K562 (cell line): ENCODE measurements at regions not wholly inside any gene's neighbourhood (a gene's known extent, or its start where the extent isn't known, plus 50 kb on each side); places are given as distances from the start of the nearest gene placed in this dataset.

Experiments used
- ATAC-seq: fragments of 200-7000 bp; cut with Tn5 transposase; 3 replicates; pipeline ENCODE4 v1.9.1; 2020; ENCODE audit warnings: moderate library complexity
- BruUV-seq: library from RNA; stranded (reverse); fragments of 400-500 nt; replicated peaks from 2 replicates; lab custom pipeline; 2021; lab: Mats Ljungman, UMichigan
- CTCF ChIA-PET: fragments of 300-600 bp; formaldehyde crosslinking; extraction: SDS; loops from one replicate; lab custom pipeline; 2021; ENCODE audit warnings: low intra/inter-chr PET ratio; lab: Yijun Ruan, JAX
- POLR2A ChIA-PET: fragments of 300-600, 350-650 bp; sonication (Branson Sonifier 250); formaldehyde crosslinking; extraction: SDS; loops from one replicate; lab custom pipeline; 2021; ENCODE audit warnings: antibody characterized with exemption, inconsistent platforms; lab: Yijun Ruan, JAX
- DNase-seq, 4 experiments: peaks; one replicate each; pipeline versions ENCODE4 v3.0.0 to v3.0.0-alpha.2; 2011 to 2018; ENCODE audit warnings: low spot score in 3 of 4, mixed read lengths in 3 of 4; ENCODE audit errors: extremely low read depth in 1 of 4
- FAIRE-seq: peaks from 2 replicates; lab custom pipeline; 2011; peaks lifted over from hg19 to GRCh38; lab: Jason Lieb, UNC
- H2AFZ ChIP-seq: 2 replicates; pipeline ENCODE4 v1.6.0; 2011; ENCODE audit warnings: low read depth, low read length, control low read depth, inconsistent platforms
- H3K27ac ChIP-seq: fragments of 200-600 bp; 3 replicates; pipeline ENCODE4 v1.8.0; 2011; ENCODE audit warnings: low read depth, mild to moderate bottlenecking, control low read depth, inconsistent platforms, low read length, moderate library complexity, mixed read lengths; ENCODE audit errors: extremely low read depth
- H3K27me3 ChIP-seq, 2 experiments: fragments of 300-600 bp in 1 of 2; 2 replicates in 1 of 2; 3 replicates in 1 of 2; pipeline versions ENCODE4 v1.6.0 to v1.8.0; 2011; ENCODE audit warnings: inconsistent platforms in 2 of 2, low read length in 2 of 2, mild to moderate bottlenecking in 1 of 2, mixed read lengths in 1 of 2, moderate library complexity in 1 of 2; ENCODE audit not compliant: control insufficient read depth in 2 of 2, insufficient read depth in 2 of 2
- H3K36me3 ChIP-seq: fragments of 300-600 bp; 3 replicates; pipeline ENCODE4 v1.8.0; 2011; ENCODE audit warnings: mild to moderate bottlenecking, low read length, inconsistent platforms; ENCODE audit not compliant: control insufficient read depth, insufficient read depth
- H3K4me1 ChIP-seq, 2 experiments: fragments of 200-600 bp in 1 of 2; replicated peaks in 1 of 2; 2 replicates in 1 of 2; 3 replicates in 1 of 2; pipeline versions ENCODE4 v1.5.1 to v1.8.0; 2011; ENCODE audit warnings: inconsistent platforms in 2 of 2, low read length in 2 of 2, mild to moderate bottlenecking in 1 of 2, mixed read lengths in 1 of 2, moderate library complexity in 1 of 2; ENCODE audit not compliant: control insufficient read depth in 2 of 2, insufficient read depth in 2 of 2
- H3K4me2 ChIP-seq: 2 replicates; pipeline ENCODE4 v1.6.1; 2011; ENCODE audit warnings: low read length, control low read depth, inconsistent platforms, mixed read lengths; ENCODE audit not compliant: insufficient read depth
- H3K4me3 ChIP-seq: fragments of 200-600 bp; sonication (generic), shearing (Covaris generic); 2 replicates; pipeline ENCODE4 v1.5.1; 2016; ENCODE audit warnings: control low read depth, inconsistent platforms
- H3K79me2 ChIP-seq: fragments of 200-600 bp; 3 replicates; pipeline ENCODE4 v1.8.0; 2011; ENCODE audit warnings: low read length, inconsistent platforms; ENCODE audit not compliant: control insufficient read depth, insufficient read depth
- H3K9ac ChIP-seq, 2 experiments: 2 replicates each; pipeline versions ENCODE4 v1.6.0 to v1.6.1; 2011; ENCODE audit warnings: low read depth in 2 of 2, low read length in 2 of 2, control low read depth in 1 of 2, inconsistent platforms in 1 of 2, mild to moderate bottlenecking in 1 of 2, mixed read lengths in 1 of 2; ENCODE audit not compliant: insufficient read depth in 1 of 2
- H3K9me1 ChIP-seq: one replicate; pipeline ENCODE4 v1.6.0; 2011; ENCODE audit warnings: inconsistent platforms, mild to moderate bottlenecking, low read length, moderate library complexity; ENCODE audit not compliant: control insufficient read depth, insufficient read depth
- H3K9me3 ChIP-seq: replicated peaks from 2 replicates; pipeline ENCODE4 v1.5.1; 2011; ENCODE audit warnings: low read depth, low read length, inconsistent platforms; ENCODE audit not compliant: control insufficient read depth, insufficient read depth
- H4K20me1 ChIP-seq: replicated peaks from 2 replicates; pipeline ENCODE4 v1.6.1; 2011; ENCODE audit warnings: low read length, inconsistent platforms, mixed read lengths; ENCODE audit not compliant: control insufficient read depth, insufficient read depth
- BCL6 ChIP-seq: fragments of 250-450 bp; sonication (Bioruptor Pico); IDR thresholded peaks from 2 replicates; pipeline ENCODE4 v1.4.0; 2020
- BRF2 ChIP-seq: IDR thresholded peaks from 3 replicates; pipeline ENCODE4 v1.6.1; 2011; ENCODE audit warnings: borderline replicate concordance, mild to moderate bottlenecking; ENCODE audit not compliant: insufficient read length, insufficient read depth
- ESRRB ChIP-seq: fragments of 250-450 bp; sonication (Bioruptor Pico); IDR thresholded peaks from 2 replicates; pipeline ENCODE4 v1.5.0; 2020; ENCODE audit warnings: mild to moderate bottlenecking, moderate library complexity, borderline replicate concordance
- EWSR1 ChIP-seq: fragments of 450-650 bp; IDR thresholded peaks from 2 replicates; pipeline ENCODE4 v1.6.1; 2018; ENCODE audit warnings: borderline replicate concordance, mild to moderate bottlenecking, low read depth, moderate library complexity; ENCODE audit not compliant: partially characterized antibody
- HNRNPL ChIP-seq: fragments of 200-400 bp; formaldehyde crosslinking; IDR thresholded peaks from 2 replicates; pipeline ENCODE4 v1.6.1; 2017; ENCODE audit warnings: low read depth, mild to moderate bottlenecking, low read length
- POLR2AphosphoS2 ChIP-seq: IDR thresholded peaks from 2 replicates; pipeline ENCODE4 v1.6.1; 2012; ENCODE audit warnings: low read length, improper control_type of control experiment
- SAFB ChIP-seq: fragments of 200-400 bp; formaldehyde crosslinking; IDR thresholded peaks from 2 replicates; pipeline ENCODE4 v1.6.1; 2017; ENCODE audit warnings: low read depth, low read length, borderline replicate concordance
- SMAD3 ChIP-seq: fragments of 450-650 bp; formaldehyde crosslinking; conservative IDR thresholded peaks from 2 replicates; pipeline ENCODE4 v1.4.0; 2020; ENCODE audit warnings: mild to moderate bottlenecking
- TEAD2 ChIP-seq: fragments of 450-650 bp; IDR thresholded peaks from 2 replicates; pipeline ENCODE4 v1.6.1; 2016; ENCODE audit warnings: missing genetic modification characterization, control low read depth, missing compliant biosample characterization
- TEAD4 ChIP-seq, 2 experiments: sonication (generic) in 1 of 2; formaldehyde crosslinking in 1 of 2; IDR thresholded peaks; 2 replicates each; pipeline versions ENCODE4 v1.6.1 to v1.8.0; 2012 to 2022; ENCODE audit warnings: borderline replicate concordance in 1 of 2, inconsistent platforms in 1 of 2, low read length in 1 of 2, mild to moderate bottlenecking in 1 of 2, missing genetic modification reagents in 1 of 2
- ZBTB8A ChIP-seq: fragments of 450-650 bp; IDR thresholded peaks from 2 replicates; pipeline ENCODE4 v1.6.1; 2018; ENCODE audit warnings: mild to moderate bottlenecking, moderate library complexity; ENCODE audit not compliant: partially characterized antibody
- ZNF696 ChIP-seq: fragments of 250-450 bp; sonication (Bioruptor Pico); conservative IDR thresholded peaks from 2 replicates; pipeline ENCODE4 v1.4.0; 2020; ENCODE audit warnings: mild to moderate bottlenecking, moderate library complexity
- WGBS: fragments of 100-300 bp; shearing (Covaris generic); methylation state at CpG from one replicate; pipeline ENCODE4 v1.1.6; 2016; ENCODE audit warnings: low coverage, mixed read lengths; ENCODE audit not compliant: insufficient coverage; ENCODE audit errors: missing lambda C conversion rate; 5-methylcytosine and 5-hydroxymethylcytosine counted together
- in situ Hi-C: fragments of 300-500 bp; cut with MboI; formaldehyde crosslinking; loops from 4 replicates; pipeline ENCODE4 v1.15.0; 2018; ENCODE audit warnings: inconsistent platforms, mixed read lengths
- intact Hi-C: fragments of 100-400 bp; cut with micrococcal nuclease; formaldehyde crosslinking; loops from 2 replicates; pipeline ENCODE4 v1.14.2; 2022

GRCh38 chr10:121414366-121415062 lies 183.7 kb downstream of the FGFR2 start (continued):
- no peak for TF ChIP-seq BRF2
- no peak for TF ChIP-seq SAFB
- TF ChIP-seq ZNF696 (CRISPR knock-in tag) = no peak
- TF ChIP-seq TEAD2 (tag) = no peak
- TF ChIP-seq POLR2AphosphoS2 = no peak
- TF ChIP-seq ZBTB8A = no peak

GRCh38 chr10:121415063-121415399 lies 183.2 kb downstream of the FGFR2 start:
- ATAC-seq (no peak), FAIRE-seq (no peak), DNase-seq (no peak)
- intact Hi-C loops (no loop called here), in situ Hi-C loops (no loop called here)
- Histone ChIP-seq H3K4me2 (no peak overlapping the region), H3K27ac (no peak overlapping the region), H4K20me1 (no peaks in the 10 kb centered on the region), H3K9me3 (no peaks in the 10 kb centered on the region), H3K79me2 (no peaks in the 10 kb centered on the region), H3K36me3 (no peaks in the 10 kb centered on the region), H2AFZ (no peak overlapping the region), H3K4me1 (no peaks in the 10 kb centered on the region), H3K9me1 (no peaks in the 10 kb centered on the region), H3K4me3 (no peak overlapping the region), H3K9ac (no peak overlapping the region), H3K27me3 (no peaks in the 10 kb centered on the region)
- TF ChIP-seq SMAD3 (no peak), BCL6 (no peak), EWSR1 (no peak), TEAD4 (IDR thresholded peaks at IDR 0.05; ENCODE audit: low read length) (no peak), TEAD4 (CRISPR knock-in tag; IDR thresholded peaks at IDR 0.05; ENCODE audit: borderline replicate concordance) (no peak), HNRNPL (no peak), ESRRB (CRISPR knock-in tag) (no peak)
- 0% methylated on average over 1 of the region's 1 CpG for WGBS
- ChIA-PET CTCF (no interaction called here), POLR2A (no interaction called here)
- no TSS peak for BruUV-seq
